ENCODE measurements at regions not wholly inside any gene's neighbourhood (a gene's known extent, or its start where the extent isn't known, plus 50 kb on each side); places are given as distances from the start of the nearest gene placed in this dataset.
A peak's percentile ranks its signal among the peaks of the same experiment; 100 is the strongest.
"Not testable (repeated sequence)": the region's sequence is repeated elsewhere in the genome, so short reads cannot be mapped to it uniquely, and the experiment has no call there.

- no peak for DNase-seq
These were observed 1465.7 kb upstream of the DIAPH2 start for GRCh38 chrX:95218976-95219375.

- no peak for DNase-seq
These were observed 1436.3 kb upstream of the DIAPH2 start for GRCh38 chrX:95248386-95248785.

- DNase-seq = no peak
These were observed 1394.2 kb upstream of the DIAPH2 start for GRCh38 chrX:95290455-95290854.

- no peak for DNase-seq
These were observed 1393.1 kb upstream of the DIAPH2 start for GRCh38 chrX:95291561-95291960.

GRCh38 chrX:95318882-95319281 is 1365.8 kb upstream of the DIAPH2 start:
- peak; percentile 56 for DNase-seq

- DNase-seq = no peak
These were observed 1359.5 kb upstream of the DIAPH2 start for GRCh38 chrX:95325185-95325584.

GRCh38 chrX:95330292-95330691 is 1354.3 kb upstream of the DIAPH2 start:
- DNase-seq = no peak

- DNase-seq = no peak
These were observed 1352.1 kb upstream of the DIAPH2 start for GRCh38 chrX:95332530-95332929.

- DNase-seq = peak; percentile 30
These were observed 1337.8 kb upstream of the DIAPH2 start for GRCh38 chrX:95346856-95347255.

- no peak for DNase-seq
These were observed 1333.7 kb upstream of the DIAPH2 start for GRCh38 chrX:95350774-95351488.

GRCh38 chrX:95367286-95367685 is 1317.4 kb upstream of the DIAPH2 start:
- no peak for DNase-seq

- DNase-seq = no peak
These were observed 1301.8 kb upstream of the DIAPH2 start for GRCh38 chrX:95382799-95383198.

GRCh38 chrX:95383778-95384177 is 1300.9 kb upstream of the DIAPH2 start:
- no peak for DNase-seq

- no peak for DNase-seq
These were observed 1257.3 kb upstream of the DIAPH2 start for GRCh38 chrX:95427389-95427788.

- DNase-seq = no peak
These were observed 1249.4 kb upstream of the DIAPH2 start for GRCh38 chrX:95435198-95435597.

GRCh38 chrX:95441836-95442235 is 1242.8 kb upstream of the DIAPH2 start:
- DNase-seq = no peak

- no peak for DNase-seq
These were observed 1199.9 kb upstream of the DIAPH2 start for GRCh38 chrX:95484781-95485180.

- DNase-seq = peak; percentile 24
These were observed 1178.9 kb upstream of the DIAPH2 start for GRCh38 chrX:95505721-95506120.

GRCh38 chrX:95509474-95509873 is 1175.2 kb upstream of the DIAPH2 start:
- no peak for DNase-seq

- not testable (repeated sequence) for DNase-seq
These were observed 1160.6 kb upstream of the DIAPH2 start for GRCh38 chrX:95524018-95524417.

GRCh38 chrX:95536111-95536510 is 1148.5 kb upstream of the DIAPH2 start:
- DNase-seq = no peak

- DNase-seq = no peak
These were observed 1148.0 kb upstream of the DIAPH2 start for GRCh38 chrX:95536661-95537060.

GRCh38 chrX:95539041-95539440 is 1145.6 kb upstream of the DIAPH2 start:
- DNase-seq = peak; percentile 81

- not testable (repeated sequence) for DNase-seq
These were observed 1135.1 kb upstream of the DIAPH2 start for GRCh38 chrX:95549552-95549951.

- DNase-seq = no peak
These were observed 1099.3 kb upstream of the DIAPH2 start for GRCh38 chrX:95585321-95585720.
